ENCODE measurements at regions not wholly inside any gene's neighbourhood (a gene's known extent, or its start where the extent isn't known, plus 50 kb on each side); places are given as distances from the start of the nearest gene placed in this dataset.

DNA sequence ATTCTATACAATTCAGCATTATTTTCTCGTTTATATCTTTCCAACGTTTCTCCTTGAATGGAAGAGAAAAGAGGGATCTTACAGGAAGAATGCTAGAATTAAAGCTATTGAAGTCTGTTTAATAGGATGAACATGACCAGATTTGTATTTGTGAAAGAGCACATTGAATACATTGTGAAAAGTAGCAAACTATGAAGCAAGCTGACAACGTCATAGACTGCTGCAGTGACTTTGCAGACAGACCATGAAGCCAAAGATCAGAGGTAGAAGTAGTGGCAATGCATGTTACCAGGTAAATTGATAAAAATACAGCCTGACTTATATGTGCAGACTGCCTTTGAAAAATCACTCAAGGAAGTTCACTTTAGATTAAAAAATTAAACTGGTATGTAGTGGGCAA, 146.1 kb downstream of the RASSF9 start:
- TF ChIP-seq, protein P1, sequence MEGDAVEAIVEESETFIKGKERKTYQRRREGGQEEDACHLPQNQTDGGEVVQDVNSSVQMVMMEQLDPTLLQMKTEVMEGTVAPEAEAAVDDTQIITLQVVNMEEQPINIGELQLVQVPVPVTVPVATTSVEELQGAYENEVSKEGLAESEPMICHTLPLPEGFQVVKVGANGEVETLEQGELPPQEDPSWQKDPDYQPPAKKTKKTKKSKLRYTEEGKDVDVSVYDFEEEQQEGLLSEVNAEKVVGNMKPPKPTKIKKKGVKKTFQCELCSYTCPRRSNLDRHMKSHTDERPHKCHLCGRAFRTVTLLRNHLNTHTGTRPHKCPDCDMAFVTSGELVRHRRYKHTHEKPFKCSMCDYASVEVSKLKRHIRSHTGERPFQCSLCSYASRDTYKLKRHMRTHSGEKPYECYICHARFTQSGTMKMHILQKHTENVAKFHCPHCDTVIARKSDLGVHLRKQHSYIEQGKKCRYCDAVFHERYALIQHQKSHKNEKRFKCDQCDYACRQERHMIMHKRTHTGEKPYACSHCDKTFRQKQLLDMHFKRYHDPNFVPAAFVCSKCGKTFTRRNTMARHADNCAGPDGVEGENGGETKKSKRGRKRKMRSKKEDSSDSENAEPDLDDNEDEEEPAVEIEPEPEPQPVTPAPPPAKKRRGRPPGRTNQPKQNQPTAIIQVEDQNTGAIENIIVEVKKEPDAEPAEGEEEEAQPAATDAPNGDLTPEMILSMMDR (IDR thresholded peaks at IDR 0.05; ENCODE audit: low read depth, low read length) = no peak
- no peak for TF ChIP-seq EZH2phosphoT487 (IDR thresholded peaks at IDR 0.05; ENCODE audit: low read depth)
